ENCODE measurements at regions not wholly inside any gene's neighbourhood (a gene's known extent, or its start where the extent isn't known, plus 50 kb on each side); places are given as distances from the start of the nearest gene placed in this dataset.

DNA sequence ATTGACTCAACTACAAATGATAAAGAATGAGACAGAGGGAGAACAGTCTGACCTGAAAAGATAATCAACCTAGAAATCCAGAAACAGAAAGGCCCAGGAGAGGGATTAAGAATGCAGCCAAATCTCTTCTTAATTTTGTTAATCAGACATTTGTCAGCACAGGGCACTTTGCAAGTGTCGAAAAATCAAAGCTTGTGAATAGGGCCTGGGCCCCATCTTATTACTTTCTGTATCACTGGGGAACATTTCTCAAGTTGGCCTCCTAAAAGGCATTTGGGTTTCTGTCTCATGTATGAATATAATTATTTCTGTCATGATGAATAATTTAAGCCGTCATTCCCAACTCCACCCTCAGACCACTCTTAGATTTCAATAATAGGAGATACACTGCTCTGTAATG lies 308.4 kb upstream of the PRKCQ start:
- CTCF ChIA-PET = interaction anchor here (0.6 to 2.6 kb wide), 2 partner anchors 31 to 103 kb away, joined by 3 to 9 read pairs; no protein-coding TSS in a partner anchor
- no peak for TF ChIP-seq ZNF350 (tag by site-specific recombination; IDR thresholded peaks at IDR 0.05)
- TF ChIP-seq, protein P1, sequence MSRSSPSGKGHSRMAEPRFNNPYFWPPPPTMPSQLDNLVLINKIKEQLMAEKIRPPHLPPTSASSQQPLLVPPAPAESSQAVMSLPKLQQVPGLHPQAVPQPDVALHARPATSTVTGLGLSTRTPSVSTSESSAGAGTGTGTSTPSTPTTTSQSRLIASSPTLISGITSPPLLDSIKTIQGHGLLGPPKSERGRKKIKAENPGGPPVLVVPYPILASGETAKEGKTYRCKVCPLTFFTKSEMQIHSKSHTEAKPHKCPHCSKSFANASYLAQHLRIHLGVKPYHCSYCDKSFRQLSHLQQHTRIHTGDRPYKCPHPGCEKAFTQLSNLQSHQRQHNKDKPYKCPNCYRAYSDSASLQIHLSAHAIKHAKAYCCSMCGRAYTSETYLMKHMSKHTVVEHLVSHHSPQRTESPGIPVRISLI (tag by site-specific recombination; IDR thresholded peaks at IDR 0.05) = no peak
- no peak for TF ChIP-seq ZFP3 (tag by site-specific recombination; IDR thresholded peaks at IDR 0.05; ENCODE audit: low read depth)
- TF ChIP-seq, protein P2, sequence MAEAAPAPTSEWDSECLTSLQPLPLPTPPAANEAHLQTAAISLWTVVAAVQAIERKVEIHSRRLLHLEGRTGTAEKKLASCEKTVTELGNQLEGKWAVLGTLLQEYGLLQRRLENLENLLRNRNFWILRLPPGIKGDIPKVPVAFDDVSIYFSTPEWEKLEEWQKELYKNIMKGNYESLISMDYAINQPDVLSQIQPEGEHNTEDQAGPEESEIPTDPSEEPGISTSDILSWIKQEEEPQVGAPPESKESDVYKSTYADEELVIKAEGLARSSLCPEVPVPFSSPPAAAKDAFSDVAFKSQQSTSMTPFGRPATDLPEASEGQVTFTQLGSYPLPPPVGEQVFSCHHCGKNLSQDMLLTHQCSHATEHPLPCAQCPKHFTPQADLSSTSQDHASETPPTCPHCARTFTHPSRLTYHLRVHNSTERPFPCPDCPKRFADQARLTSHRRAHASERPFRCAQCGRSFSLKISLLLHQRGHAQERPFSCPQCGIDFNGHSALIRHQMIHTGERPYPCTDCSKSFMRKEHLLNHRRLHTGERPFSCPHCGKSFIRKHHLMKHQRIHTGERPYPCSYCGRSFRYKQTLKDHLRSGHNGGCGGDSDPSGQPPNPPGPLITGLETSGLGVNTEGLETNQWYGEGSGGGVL (tag by site-specific recombination; IDR thresholded peaks at IDR 0.05) = no peak
- no peak for TF ChIP-seq PRDM1 (tag by site-specific recombination; IDR thresholded peaks at IDR 0.05)
- TF ChIP-seq, protein P3, sequence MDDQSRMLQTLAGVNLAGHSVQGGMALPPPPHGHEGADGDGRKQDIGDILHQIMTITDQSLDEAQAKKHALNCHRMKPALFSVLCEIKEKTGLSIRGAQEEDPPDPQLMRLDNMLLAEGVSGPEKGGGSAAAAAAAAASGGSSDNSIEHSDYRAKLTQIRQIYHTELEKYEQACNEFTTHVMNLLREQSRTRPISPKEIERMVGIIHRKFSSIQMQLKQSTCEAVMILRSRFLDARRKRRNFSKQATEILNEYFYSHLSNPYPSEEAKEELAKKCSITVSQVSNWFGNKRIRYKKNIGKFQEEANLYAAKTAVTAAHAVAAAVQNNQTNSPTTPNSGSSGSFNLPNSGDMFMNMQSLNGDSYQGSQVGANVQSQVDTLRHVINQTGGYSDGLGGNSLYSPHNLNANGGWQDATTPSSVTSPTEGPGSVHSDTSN (CRISPR knock-in tag; IDR thresholded peaks at IDR 0.05) = no peak
- Histone ChIP-seq H3K36me3 (ENCODE audit: control insufficient read depth in 2 of 2, insufficient read depth in 1 of 2, low read length in 2 of 2) (no peaks in the 10 kb centered on the region), H3K27ac (ENCODE audit: extremely low read depth, low read depth, low read length) (no peak overlapping the region), H3K4me1 (ENCODE audit: control insufficient read depth, insufficient read depth, low read length) (no peaks in the 10 kb centered on the region), H3K4me3 (ENCODE audit: low read depth, low read length) (no peak overlapping the region), H3K9me3 (ENCODE audit: control insufficient read depth, insufficient read depth, low read depth, low read length) (no peaks in the 10 kb centered on the region)
- POLR2A ChIA-PET = no interaction called here

DNA sequence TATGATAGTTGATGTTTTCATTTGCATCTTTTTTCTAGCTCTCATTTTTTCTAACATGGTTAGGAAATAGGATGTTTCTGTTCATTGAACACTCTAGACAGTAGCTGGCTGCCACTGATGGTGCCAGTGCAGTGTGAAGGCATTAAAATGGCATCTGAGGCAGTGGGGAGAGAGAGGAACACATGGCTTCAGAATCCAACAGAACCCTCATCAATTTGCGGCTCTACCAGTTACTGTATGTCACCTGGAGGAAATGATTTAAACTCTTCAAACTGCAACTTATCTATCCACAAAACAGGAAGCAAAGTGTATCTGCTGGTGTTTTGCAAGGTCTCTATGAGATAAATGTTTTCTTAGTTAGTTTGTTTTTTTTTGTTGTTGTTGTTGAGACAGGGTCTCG lies 305.2 kb upstream of the PRKCQ start:
- no peak overlapping the region for H3K27ac ChIP-seq (ENCODE audit: extremely low read depth, low read depth, low read length)
- H3K36me3 ChIP-seq (ENCODE audit: control insufficient read depth in 2 of 2, insufficient read depth in 1 of 2, low read length in 2 of 2) = no peaks in the 10 kb centered on the region
- H3K4me3 ChIP-seq (ENCODE audit: low read depth, low read length) = no peak overlapping the region
- CTCF ChIA-PET = no interaction called here
- no peak for TF ChIP-seq ZNF223 (tag by site-specific recombination; IDR thresholded peaks at IDR 0.05)
- no peak for TF ChIP-seq ZFP69B (tag by site-specific recombination; IDR thresholded peaks at IDR 0.05)
- TF ChIP-seq ZNF747 (tag by site-specific recombination; IDR thresholded peaks at IDR 0.05) = no peak
- TF ChIP-seq, protein P4, sequence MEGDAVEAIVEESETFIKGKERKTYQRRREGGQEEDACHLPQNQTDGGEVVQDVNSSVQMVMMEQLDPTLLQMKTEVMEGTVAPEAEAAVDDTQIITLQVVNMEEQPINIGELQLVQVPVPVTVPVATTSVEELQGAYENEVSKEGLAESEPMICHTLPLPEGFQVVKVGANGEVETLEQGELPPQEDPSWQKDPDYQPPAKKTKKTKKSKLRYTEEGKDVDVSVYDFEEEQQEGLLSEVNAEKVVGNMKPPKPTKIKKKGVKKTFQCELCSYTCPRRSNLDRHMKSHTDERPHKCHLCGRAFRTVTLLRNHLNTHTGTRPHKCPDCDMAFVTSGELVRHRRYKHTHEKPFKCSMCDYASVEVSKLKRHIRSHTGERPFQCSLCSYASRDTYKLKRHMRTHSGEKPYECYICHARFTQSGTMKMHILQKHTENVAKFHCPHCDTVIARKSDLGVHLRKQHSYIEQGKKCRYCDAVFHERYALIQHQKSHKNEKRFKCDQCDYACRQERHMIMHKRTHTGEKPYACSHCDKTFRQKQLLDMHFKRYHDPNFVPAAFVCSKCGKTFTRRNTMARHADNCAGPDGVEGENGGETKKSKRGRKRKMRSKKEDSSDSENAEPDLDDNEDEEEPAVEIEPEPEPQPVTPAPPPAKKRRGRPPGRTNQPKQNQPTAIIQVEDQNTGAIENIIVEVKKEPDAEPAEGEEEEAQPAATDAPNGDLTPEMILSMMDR (tag by site-specific recombination; IDR thresholded peaks at IDR 0.05) = no peak
- TF ChIP-seq, protein P5, sequence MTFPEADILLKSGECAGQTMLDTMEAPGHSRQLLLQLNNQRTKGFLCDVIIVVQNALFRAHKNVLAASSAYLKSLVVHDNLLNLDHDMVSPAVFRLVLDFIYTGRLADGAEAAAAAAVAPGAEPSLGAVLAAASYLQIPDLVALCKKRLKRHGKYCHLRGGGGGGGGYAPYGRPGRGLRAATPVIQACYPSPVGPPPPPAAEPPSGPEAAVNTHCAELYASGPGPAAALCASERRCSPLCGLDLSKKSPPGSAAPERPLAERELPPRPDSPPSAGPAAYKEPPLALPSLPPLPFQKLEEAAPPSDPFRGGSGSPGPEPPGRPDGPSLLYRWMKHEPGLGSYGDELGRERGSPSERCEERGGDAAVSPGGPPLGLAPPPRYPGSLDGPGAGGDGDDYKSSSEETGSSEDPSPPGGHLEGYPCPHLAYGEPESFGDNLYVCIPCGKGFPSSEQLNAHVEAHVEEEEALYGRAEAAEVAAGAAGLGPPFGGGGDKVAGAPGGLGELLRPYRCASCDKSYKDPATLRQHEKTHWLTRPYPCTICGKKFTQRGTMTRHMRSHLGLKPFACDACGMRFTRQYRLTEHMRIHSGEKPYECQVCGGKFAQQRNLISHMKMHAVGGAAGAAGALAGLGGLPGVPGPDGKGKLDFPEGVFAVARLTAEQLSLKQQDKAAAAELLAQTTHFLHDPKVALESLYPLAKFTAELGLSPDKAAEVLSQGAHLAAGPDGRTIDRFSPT (tag by site-specific recombination; IDR thresholded peaks at IDR 0.05) = no peak
- TF ChIP-seq KLF1 (tag by site-specific recombination; IDR thresholded peaks at IDR 0.05) = no peak
- no peak for TF ChIP-seq ZBTB8A (tag by site-specific recombination; IDR thresholded peaks at IDR 0.05)
- no peak for TF ChIP-seq ZNF175 (tag by site-specific recombination; IDR thresholded peaks at IDR 0.05)
- TF ChIP-seq, protein P6, sequence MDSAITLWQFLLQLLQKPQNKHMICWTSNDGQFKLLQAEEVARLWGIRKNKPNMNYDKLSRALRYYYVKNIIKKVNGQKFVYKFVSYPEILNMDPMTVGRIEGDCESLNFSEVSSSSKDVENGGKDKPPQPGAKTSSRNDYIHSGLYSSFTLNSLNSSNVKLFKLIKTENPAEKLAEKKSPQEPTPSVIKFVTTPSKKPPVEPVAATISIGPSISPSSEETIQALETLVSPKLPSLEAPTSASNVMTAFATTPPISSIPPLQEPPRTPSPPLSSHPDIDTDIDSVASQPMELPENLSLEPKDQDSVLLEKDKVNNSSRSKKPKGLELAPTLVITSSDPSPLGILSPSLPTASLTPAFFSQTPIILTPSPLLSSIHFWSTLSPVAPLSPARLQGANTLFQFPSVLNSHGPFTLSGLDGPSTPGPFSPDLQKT (IDR thresholded peaks at IDR 0.05; ENCODE audit: borderline replicate concordance, low read depth, low read length) = no peak
- TF ChIP-seq ZNF146 (tag by site-specific recombination; IDR thresholded peaks at IDR 0.05) = no peak
- no peak for TF ChIP-seq ZNF366 (tag by site-specific recombination; conservative IDR thresholded peaks at IDR 0.05)
- POLR2A ChIA-PET = no interaction called here
- no peaks in the 10 kb centered on the region for H3K9me3 ChIP-seq (ENCODE audit: control insufficient read depth, insufficient read depth, low read depth, low read length)
- H3K4me1 ChIP-seq (ENCODE audit: control insufficient read depth, insufficient read depth, low read length) = no peaks in the 10 kb centered on the region

Measured in HEK293 (cell line).